Psoas muscle (tissue), 7 donors: ENCODE measurements at regions not wholly inside any gene's neighbourhood (a gene's known extent, or its start where the extent isn't known, plus 50 kb on each side); places are given as distances from the start of the nearest gene placed in this dataset.

Experiments used
- ATAC-seq, 4 donors: fragments of 200-7000 bp; cut with Tn5 transposase; one replicate each; pipeline ENCODE4 v1.9.1; 2020; ENCODE audit warnings: moderate library complexity in 3 of 4, mild to moderate bottlenecking in 2 of 4
- DNase-seq, 2 donors: peaks; one replicate each; pipeline ENCODE4 v3.0.0-alpha.2; 2020
- H3K27ac ChIP-seq: fragments of 200-600 bp; one replicate; pipeline ENCODE4 v1.8.0; 2022
- H3K27me3 ChIP-seq, 3 donors: fragments of 200-600 bp in 1 of 3; one replicate each; pipeline versions ENCODE4 v1.6.1 to v1.8.0; 2013 to 2022; ENCODE audit warnings: low read length in 2 of 3, mild to moderate bottlenecking in 2 of 3, moderate library complexity in 1 of 3; ENCODE audit not compliant: insufficient read depth in 3 of 3
- H3K36me3 ChIP-seq, 2 donors: fragments of 200-600 bp in 1 of 2; one replicate each; pipeline versions ENCODE4 v1.6.1 to v1.8.0; 2013 to 2022; ENCODE audit warnings: low read depth in 1 of 2, mild to moderate bottlenecking in 1 of 2, moderate library complexity in 1 of 2; ENCODE audit not compliant: insufficient read depth in 1 of 2
- H3K4me1 ChIP-seq: fragments of 200-600 bp; one replicate; pipeline ENCODE4 v1.8.0; 2022
- H3K4me3 ChIP-seq: fragments of 200-600 bp; one replicate; pipeline ENCODE4 v1.8.0; 2022; ENCODE audit warnings: mild to moderate bottlenecking
- H3K9me3 ChIP-seq: fragments of 200-600 bp; one replicate; pipeline ENCODE4 v1.8.0; 2022
- WGBS, 3 donors: extraction: QIAGEN DNeasy Blood & Tissue Kit; methylation state at CpG; one replicate each; pipeline versions ENCODE4 v1.1.6 to v1.1.7; 2013; 5-methylcytosine and 5-hydroxymethylcytosine counted together
- intact Hi-C, 2 donors: fragments of 100-400 bp; cut with DNase I; formaldehyde crosslinking; loops; one replicate each; pipeline versions ENCODE4 v1.11.0 to v1.14.2; 2022
- TF ChIP-seq, protein P1 (sequence below): fragments of 200-600 bp; IDR thresholded peaks from one replicate; pipeline ENCODE4 v1.8.0; 2022; ENCODE audit warnings: antibody characterized with exemption
- donor health status: healthy with polysubstance abuse.
- donor health status: DM: no; HTN: no; CAD: no; lungs with moderate emphysema.
- donor health status: Bipolar disorder and iron deficiency.
- donor health status: healthy.
- donor health status: DM: yes; HTN: yes; CAD: no.
- donor health status: DM: no; HTN: no; CAD: no.
- donor health status: DM: yes; HTN: yes; CAD: no.

DNA sequence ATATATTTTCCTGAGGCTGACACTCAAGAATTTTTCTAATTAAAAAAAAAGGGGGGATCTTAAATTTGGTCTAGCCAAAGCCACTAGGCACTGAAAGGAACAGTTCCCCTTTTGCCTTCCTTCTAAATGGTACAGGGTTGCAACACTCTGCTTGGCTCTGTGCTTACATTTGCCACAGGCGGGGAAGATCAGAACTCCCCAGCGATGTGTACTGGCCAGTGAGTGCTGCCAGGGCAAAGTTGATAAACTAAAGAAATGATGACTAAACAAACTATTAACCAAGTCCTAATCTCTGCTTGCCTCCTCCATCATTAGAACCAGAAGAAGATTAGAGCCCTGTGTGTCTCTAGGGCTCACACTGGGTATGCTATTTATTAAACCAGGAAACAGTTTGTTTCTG lies 75.3 kb upstream of the SCEL start:
- TF ChIP-seq, protein P1, sequence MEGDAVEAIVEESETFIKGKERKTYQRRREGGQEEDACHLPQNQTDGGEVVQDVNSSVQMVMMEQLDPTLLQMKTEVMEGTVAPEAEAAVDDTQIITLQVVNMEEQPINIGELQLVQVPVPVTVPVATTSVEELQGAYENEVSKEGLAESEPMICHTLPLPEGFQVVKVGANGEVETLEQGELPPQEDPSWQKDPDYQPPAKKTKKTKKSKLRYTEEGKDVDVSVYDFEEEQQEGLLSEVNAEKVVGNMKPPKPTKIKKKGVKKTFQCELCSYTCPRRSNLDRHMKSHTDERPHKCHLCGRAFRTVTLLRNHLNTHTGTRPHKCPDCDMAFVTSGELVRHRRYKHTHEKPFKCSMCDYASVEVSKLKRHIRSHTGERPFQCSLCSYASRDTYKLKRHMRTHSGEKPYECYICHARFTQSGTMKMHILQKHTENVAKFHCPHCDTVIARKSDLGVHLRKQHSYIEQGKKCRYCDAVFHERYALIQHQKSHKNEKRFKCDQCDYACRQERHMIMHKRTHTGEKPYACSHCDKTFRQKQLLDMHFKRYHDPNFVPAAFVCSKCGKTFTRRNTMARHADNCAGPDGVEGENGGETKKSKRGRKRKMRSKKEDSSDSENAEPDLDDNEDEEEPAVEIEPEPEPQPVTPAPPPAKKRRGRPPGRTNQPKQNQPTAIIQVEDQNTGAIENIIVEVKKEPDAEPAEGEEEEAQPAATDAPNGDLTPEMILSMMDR = no peak
- no peaks in the 10 kb centered on the region for H3K9me3 ChIP-seq
- 60 to 75% (median 72%) methylated on average over 2 of the region's 2 CpGs for WGBS, 3 donors
- peak in 1 of 2 donors; percentile 26 for DNase-seq
- intact Hi-C loops = no loop called here
- peak in 2 of 4 donors; percentile 38 to 50 for ATAC-seq
- no peak overlapping the region for H3K27ac ChIP-seq
- no peaks in the 10 kb centered on the region for H3K4me1 ChIP-seq
- no peaks in the 10 kb centered on the region for H3K27me3 ChIP-seq
- H3K36me3 ChIP-seq = no peaks in the 10 kb centered on the region
- no peak overlapping the region for H3K4me3 ChIP-seq

DNA sequence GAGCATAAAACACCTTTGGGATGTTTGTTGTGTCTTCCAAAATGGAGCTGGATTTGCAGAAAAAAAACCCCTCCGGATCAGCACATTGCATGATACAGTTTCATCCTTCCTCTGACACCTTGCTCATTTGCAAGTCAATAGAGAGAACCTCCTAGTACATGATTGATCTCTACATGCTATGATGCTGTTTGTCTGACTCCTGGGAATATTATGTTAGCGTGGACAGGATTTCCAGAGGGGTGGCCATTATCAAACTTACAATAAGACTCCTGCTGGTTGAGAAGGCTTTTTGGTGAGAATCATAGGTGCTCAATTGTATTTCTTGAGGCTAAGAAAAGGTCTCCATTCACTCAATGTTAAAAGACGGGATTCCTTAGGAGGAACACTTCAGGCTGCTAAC lies 75.9 kb upstream of the SCEL start:
- TF ChIP-seq, protein P1 = no peak
- ATAC-seq = no peak

DNA sequence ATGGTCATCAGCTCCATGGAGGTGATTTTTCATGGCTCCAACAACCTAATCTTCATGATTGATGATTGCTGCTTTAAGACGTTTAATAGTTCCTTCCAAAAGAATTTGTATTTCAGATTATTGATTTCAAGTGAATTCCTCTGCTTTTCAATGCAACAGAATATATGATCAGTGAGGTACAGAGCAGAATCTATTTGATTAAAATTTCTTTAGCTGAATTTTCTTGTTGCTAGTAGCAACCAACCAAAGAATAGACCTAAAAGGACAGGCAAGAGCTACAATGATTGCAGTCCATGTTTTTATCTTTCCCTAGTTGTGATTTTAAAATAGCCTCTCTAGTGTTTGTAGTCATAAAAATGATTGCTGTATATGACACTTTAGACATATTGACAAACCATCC lies 76.8 kb upstream of the SCEL start:
- H3K36me3 ChIP-seq = no peaks in the 10 kb centered on the region
- intact Hi-C loops = no loop called here
- H3K27me3 ChIP-seq = no peaks in the 10 kb centered on the region
- TF ChIP-seq, protein P1 = no peak
- H3K4me3 ChIP-seq = no peak overlapping the region
- no peak for ATAC-seq
- 22 to 35% (median 23%) methylated on average over 1 of the region's 1 CpG for WGBS, 3 donors
- no peaks in the 10 kb centered on the region for H3K4me1 ChIP-seq
- H3K9me3 ChIP-seq = no peaks in the 10 kb centered on the region
- DNase-seq = no peak
- H3K27ac ChIP-seq = no peak overlapping the region

More for the DNA sequence above, 75.9 kb upstream of the SCEL start:
- Histone ChIP-seq H3K4me3 (no peak overlapping the region), H3K4me1 (no peaks in the 10 kb centered on the region), H3K9me3 (no peaks in the 10 kb centered on the region), H3K27me3 (no peaks in the 10 kb centered on the region), H3K27ac (no peak overlapping the region), H3K36me3 (no peaks in the 10 kb centered on the region)
- intact Hi-C loops = no loop called here
- DNase-seq = no peak
- 62 to 74% (median 67%) methylated on average over 3 of the region's 3 CpGs for WGBS, 3 donors

DNA sequence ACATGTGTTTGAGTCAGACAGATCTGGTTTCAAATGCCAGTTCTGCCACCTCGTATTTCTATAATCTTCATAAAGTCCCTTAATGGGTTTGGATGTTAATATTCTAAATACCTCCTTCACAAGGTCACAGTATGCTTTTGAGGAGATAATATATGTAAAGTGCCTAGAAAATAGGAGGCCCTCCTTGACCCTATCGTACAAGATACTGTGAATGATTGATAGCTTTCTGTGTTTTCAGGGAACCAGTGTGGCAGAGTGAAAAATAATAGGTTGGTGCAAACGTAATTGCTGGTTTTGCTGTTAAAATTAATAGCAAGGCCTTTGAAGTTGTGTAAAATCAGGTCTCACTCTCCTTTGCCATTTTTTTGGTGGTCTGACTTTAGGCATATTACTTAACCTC lies 77.5 kb upstream of the SCEL start:
- WGBS, 3 donors = 37 to 43% (median 38%) methylated on average over 3 of the region's 3 CpGs
- Histone ChIP-seq H3K27me3 (no peaks in the 10 kb centered on the region), H3K9me3 (no peaks in the 10 kb centered on the region), H3K36me3 (no peaks in the 10 kb centered on the region), H3K4me1 (no peaks in the 10 kb centered on the region), H3K27ac (no peak overlapping the region), H3K4me3 (no peak overlapping the region)
- TF ChIP-seq, protein P1 = no peak
- intact Hi-C loops = no loop called here
- ATAC-seq (no peak), DNase-seq (no peak)

DNA sequence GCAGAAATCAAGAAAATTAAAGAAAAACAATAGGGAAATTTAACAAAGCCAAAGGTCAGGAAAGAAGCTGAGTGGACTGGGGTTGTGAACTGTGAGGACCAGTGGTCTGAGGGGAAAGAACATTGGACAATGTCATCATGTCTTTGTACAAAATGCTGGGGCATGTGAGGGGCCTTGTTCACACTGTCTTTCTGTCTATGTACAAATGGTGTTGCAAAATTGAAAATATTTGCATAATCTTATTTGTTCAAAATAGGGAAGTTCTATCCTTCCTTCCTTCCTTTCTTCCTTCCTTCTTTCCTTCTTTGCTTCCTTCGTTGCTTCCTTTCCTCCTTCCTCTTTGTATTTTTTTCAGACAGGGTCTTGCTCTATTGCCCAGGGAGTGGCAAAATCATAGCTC lies 79.2 kb upstream of the SCEL start:
- ATAC-seq = no peak
- TF ChIP-seq, protein P1 = no peak
- Histone ChIP-seq H3K9me3 (no peaks in the 10 kb centered on the region), H3K27ac (no peak overlapping the region), H3K4me1 (no peaks in the 10 kb centered on the region), H3K4me3 (no peak overlapping the region), H3K27me3 (no peaks in the 10 kb centered on the region), H3K36me3 (no peaks in the 10 kb centered on the region)
- no peak for DNase-seq
- WGBS, 3 donors = 0 to 56% (median 50%) methylated on average over 1 of the region's 1 CpG
- intact Hi-C loops = no loop called here
